GM12874 (cell line): ENCODE measurements at regions not wholly inside any gene's neighbourhood (a gene's known extent, or its start where the extent isn't known, plus 50 kb on each side); places are given as distances from the start of the nearest gene placed in this dataset.

ENCODE experiments used
- CTCF ChIP-seq: IDR thresholded peaks from 2 replicates; pipeline ENCODE4 v1.5.1; 2011; ENCODE audit warnings: low read depth, mild to moderate bottlenecking, control low read depth, low read length, moderate library complexity; ENCODE audit not compliant: insufficient read depth

GRCh38 chr14:106166650-106167204 lies 640.3 kb downstream of the TMEM121 start:
- TF ChIP-seq CTCF, result no peak

GRCh38 chr14:106170163-106170658 lies 643.8 kb downstream of the TMEM121 start:
- TF ChIP-seq CTCF, result peak; percentile 97

GRCh38 chr14:106174206-106174605 lies 647.8 kb downstream of the TMEM121 start:
- no peak for TF ChIP-seq CTCF

- TF ChIP-seq CTCF, result peak; percentile 8; the same call in 1 of the 2 replicates
Measured at GRCh38 chr14:106177266-106178246, 651.2 kb downstream of the TMEM121 start.

GRCh38 chr14:106179761-106180160 lies 653.4 kb downstream of the TMEM121 start:
- TF ChIP-seq CTCF, result no peak

- peak; percentile 50; the same call in 1 of the 2 replicates for TF ChIP-seq CTCF
Measured at GRCh38 chr14:106185837-106186233, 659.5 kb downstream of the TMEM121 start.

- TF ChIP-seq CTCF, result no peak
Measured at GRCh38 chr14:106187216-106187615, 660.8 kb downstream of the TMEM121 start.
